GM20000 (cell line): ENCODE measurements at regions not wholly inside any gene's neighbourhood (a gene's known extent, or its start where the extent isn't known, plus 50 kb on each side); places are given as distances from the start of the nearest gene placed in this dataset.

ENCODE experiments used
- DNase-seq: peaks from one replicate; pipeline ENCODE4 v3.0.0; 2012; ENCODE audit warnings: low spot score
- TF ChIP-seq, protein P1 (sequence below): IDR thresholded peaks from 2 replicates; pipeline ENCODE4 v1.5.1; 2012; ENCODE audit warnings: mild to moderate bottlenecking, control low read depth; ENCODE audit errors: extremely low read depth, missing control alignments

GRCh38 chr1:29805122-29805895, 569.0 kb downstream of the PTPRU start:
- TF ChIP-seq, protein P1, sequence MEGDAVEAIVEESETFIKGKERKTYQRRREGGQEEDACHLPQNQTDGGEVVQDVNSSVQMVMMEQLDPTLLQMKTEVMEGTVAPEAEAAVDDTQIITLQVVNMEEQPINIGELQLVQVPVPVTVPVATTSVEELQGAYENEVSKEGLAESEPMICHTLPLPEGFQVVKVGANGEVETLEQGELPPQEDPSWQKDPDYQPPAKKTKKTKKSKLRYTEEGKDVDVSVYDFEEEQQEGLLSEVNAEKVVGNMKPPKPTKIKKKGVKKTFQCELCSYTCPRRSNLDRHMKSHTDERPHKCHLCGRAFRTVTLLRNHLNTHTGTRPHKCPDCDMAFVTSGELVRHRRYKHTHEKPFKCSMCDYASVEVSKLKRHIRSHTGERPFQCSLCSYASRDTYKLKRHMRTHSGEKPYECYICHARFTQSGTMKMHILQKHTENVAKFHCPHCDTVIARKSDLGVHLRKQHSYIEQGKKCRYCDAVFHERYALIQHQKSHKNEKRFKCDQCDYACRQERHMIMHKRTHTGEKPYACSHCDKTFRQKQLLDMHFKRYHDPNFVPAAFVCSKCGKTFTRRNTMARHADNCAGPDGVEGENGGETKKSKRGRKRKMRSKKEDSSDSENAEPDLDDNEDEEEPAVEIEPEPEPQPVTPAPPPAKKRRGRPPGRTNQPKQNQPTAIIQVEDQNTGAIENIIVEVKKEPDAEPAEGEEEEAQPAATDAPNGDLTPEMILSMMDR: no peak
- no peak for DNase-seq

DNA sequence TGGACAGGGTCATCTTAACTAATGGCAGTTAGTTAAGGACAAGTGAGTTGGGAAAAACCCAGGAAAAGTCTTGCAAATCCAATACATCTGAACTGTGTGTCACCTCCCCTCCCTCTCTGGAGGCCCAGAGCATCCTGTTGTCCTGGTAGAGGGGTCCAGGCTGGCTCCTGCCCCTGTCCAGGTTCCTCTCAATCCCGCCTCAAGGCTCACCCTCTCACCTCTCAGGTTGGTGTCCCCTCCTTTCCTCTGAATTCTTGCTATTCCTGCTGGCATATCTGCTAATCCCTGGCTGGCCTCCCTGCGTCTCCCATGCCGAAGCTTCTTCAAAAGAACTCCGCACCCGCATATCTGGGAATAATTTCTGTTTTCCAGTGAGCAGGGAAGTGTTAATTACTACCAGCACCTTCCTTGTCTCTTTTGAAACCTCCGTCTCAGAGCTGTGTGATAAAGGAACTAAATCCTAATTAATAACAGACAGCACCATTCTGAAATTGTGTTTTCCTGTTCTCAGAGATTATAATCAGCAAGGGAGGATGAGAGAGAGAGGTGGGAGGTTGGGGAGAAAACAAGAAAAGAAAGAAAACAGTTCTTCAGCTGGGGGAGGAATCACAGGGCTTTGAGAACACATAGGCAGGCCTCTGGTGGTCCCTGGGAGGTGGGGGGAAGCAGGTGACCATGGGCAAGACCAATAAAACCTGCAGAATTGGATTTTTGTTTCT, 568.0 kb downstream of the PTPRU start:
- TF ChIP-seq, protein P1: no peak
- no peak for DNase-seq

GRCh38 chr1:29803486-29803885, 567.2 kb downstream of the PTPRU start:
- DNase-seq: no peak
- TF ChIP-seq, protein P1: no peak

- no peak for DNase-seq
- TF ChIP-seq, protein P1: no peak
Observed at GRCh38 chr1:29802181-29803068, 566.1 kb downstream of the PTPRU start.

DNA sequence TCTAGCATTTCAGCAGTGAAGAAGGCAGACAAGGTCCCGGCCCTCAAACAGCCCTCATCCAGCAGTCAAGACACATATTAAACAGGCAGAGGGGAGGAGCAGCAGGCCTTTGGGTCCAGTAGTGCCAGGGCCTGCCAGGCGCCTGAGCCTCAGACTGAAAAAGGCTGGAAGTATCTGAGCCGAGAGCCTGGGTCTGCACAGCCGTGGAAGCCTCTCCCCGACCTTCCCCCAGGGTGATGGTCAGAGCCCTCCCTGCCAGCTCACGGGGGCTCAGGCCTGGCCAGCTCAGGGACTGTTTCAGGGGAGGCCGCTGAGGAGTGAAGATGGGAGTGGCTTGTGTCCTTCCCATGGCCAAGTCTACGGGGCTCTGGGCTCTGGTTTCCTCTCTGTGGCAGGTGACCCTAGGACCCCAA, 565.2 kb downstream of the PTPRU start:
- TF ChIP-seq, protein P1: no peak
- no peak for DNase-seq

DNA sequence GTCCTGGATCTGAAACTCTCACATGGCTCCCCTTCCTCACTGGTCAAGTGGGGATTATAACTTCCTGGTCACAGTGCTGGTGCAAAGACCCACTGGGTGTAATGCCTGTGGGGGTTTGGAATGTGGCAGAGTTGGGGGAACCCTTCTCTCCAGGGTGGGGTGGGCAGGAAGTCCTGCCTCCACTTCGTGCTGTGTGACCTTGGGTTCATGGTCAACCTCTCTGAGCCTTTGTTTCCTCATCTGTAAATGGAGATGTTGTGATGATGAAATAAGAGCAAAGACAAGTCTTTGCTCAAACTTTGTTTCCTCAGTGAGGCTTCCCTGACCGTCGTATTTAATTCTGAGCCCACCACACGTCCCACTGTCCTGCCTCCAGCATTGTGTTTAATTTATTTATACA, 564.7 kb downstream of the PTPRU start:
- DNase-seq: no peak
- TF ChIP-seq, protein P1: no peak

- DNase-seq: no peak
Observed at GRCh38 chr1:29800522-29800956, 564.2 kb downstream of the PTPRU start.

More at GRCh38 chr1:29800522-29800956, 564.2 kb downstream of the PTPRU start:
- TF ChIP-seq, protein P1: no peak
